H9 (cell line): ENCODE measurements at regions not wholly inside any gene's neighbourhood (a gene's known extent, or its start where the extent isn't known, plus 50 kb on each side); places are given as distances from the start of the nearest gene placed in this dataset.

ENCODE experiments used
- DNase-seq: peaks from one replicate; pipeline ENCODE4 v3.0.0-alpha.2; 2017
- H2AFZ ChIP-seq: one replicate; pipeline ENCODE4 v1.6.1; 2013; ENCODE audit warnings: mild to moderate bottlenecking, low read length, control low read depth, moderate library complexity
- H2AK5ac ChIP-seq: 2 replicates; pipeline ENCODE4 v1.6.1; 2013; ENCODE audit warnings: low read length, control low read depth, mixed read lengths; ENCODE audit not compliant: insufficient read length
- H2BK120ac ChIP-seq: one replicate; pipeline ENCODE4 v1.6.1; 2013; ENCODE audit warnings: low read depth, mild to moderate bottlenecking, low read length, control low read depth, inconsistent platforms; ENCODE audit not compliant: poor library complexity, severe bottlenecking
- H2BK12ac ChIP-seq: 2 replicates; pipeline ENCODE4 v1.6.1; 2013; ENCODE audit warnings: low read length, control low read depth, mixed read lengths, low read depth; ENCODE audit not compliant: insufficient read length
- H2BK15ac ChIP-seq: 2 replicates; pipeline ENCODE4 v1.6.1; 2013; ENCODE audit warnings: low read depth, low read length, control low read depth
- H2BK20ac ChIP-seq: one replicate; pipeline ENCODE4 v1.6.1; 2013; ENCODE audit warnings: low read depth, mild to moderate bottlenecking, low read length, control low read depth, inconsistent platforms; ENCODE audit not compliant: poor library complexity, severe bottlenecking
- H2BK5ac ChIP-seq: 2 replicates; pipeline ENCODE4 v1.6.1; 2013; ENCODE audit warnings: low read length, control low read depth, mixed read lengths; ENCODE audit not compliant: insufficient read length
- H3K14ac ChIP-seq: 2 replicates; pipeline ENCODE4 v1.6.1; 2013; ENCODE audit warnings: low read length, control low read depth; ENCODE audit not compliant: insufficient read depth
- H3K18ac ChIP-seq: 2 replicates; pipeline ENCODE4 v1.6.1; 2013; ENCODE audit warnings: low read depth, mild to moderate bottlenecking, mixed read lengths, low read length, control low read depth; ENCODE audit not compliant: insufficient read length
- H3K23ac ChIP-seq: 2 replicates; pipeline ENCODE4 v1.6.1; 2013; ENCODE audit warnings: low read length, control low read depth, mixed read lengths, low read depth; ENCODE audit not compliant: insufficient read length
- H3K23me2 ChIP-seq: 2 replicates; pipeline ENCODE4 v1.6.1; 2013; ENCODE audit warnings: low read depth, mild to moderate bottlenecking, mixed read lengths, low read length, control low read depth; ENCODE audit not compliant: insufficient read length, poor library complexity, severe bottlenecking
- H3K27ac ChIP-seq: 2 replicates; pipeline ENCODE4 v1.5.1; 2013; ENCODE audit warnings: low read length, control low read depth, mixed read lengths, low read depth; ENCODE audit not compliant: insufficient read length
- H3K27me3 ChIP-seq: 2 replicates; pipeline ENCODE4 v1.6.1; 2013; ENCODE audit warnings: low read length, control low read depth, inconsistent platforms; ENCODE audit not compliant: insufficient read depth
- H3K4ac ChIP-seq: 2 replicates; pipeline ENCODE4 v1.6.1; 2013; ENCODE audit warnings: low read depth, mild to moderate bottlenecking, control low read depth, inconsistent platforms, low read length, moderate library complexity
- H3K4me1 ChIP-seq: 2 replicates; pipeline ENCODE4 v1.6.1; 2013; ENCODE audit warnings: low read length, control low read depth, inconsistent platforms; ENCODE audit not compliant: insufficient read depth
- H3K4me2 ChIP-seq: 2 replicates; pipeline ENCODE4 v1.6.1; 2013; ENCODE audit warnings: low read length, control low read depth, mixed read lengths; ENCODE audit not compliant: insufficient read length, insufficient read depth
- H3K56ac ChIP-seq: 2 replicates; pipeline ENCODE4 v1.6.1; 2013; ENCODE audit warnings: low read depth, mild to moderate bottlenecking, mixed read lengths, low read length, control low read depth; ENCODE audit not compliant: insufficient read length
- H3K79me1 ChIP-seq: 2 replicates; pipeline ENCODE4 v1.6.1; 2013; ENCODE audit warnings: low read depth, mild to moderate bottlenecking, moderate library complexity, low read length, control low read depth, inconsistent platforms; ENCODE audit not compliant: insufficient read depth, poor library complexity, severe bottlenecking
- H3K79me2 ChIP-seq: 2 replicates; pipeline ENCODE4 v1.6.1; 2013; ENCODE audit warnings: low read length, control low read depth, inconsistent platforms; ENCODE audit not compliant: insufficient read depth
- H3K9ac ChIP-seq: 2 replicates; pipeline ENCODE4 v1.6.1; 2013; ENCODE audit warnings: low read length, control low read depth, mixed read lengths; ENCODE audit not compliant: insufficient read length; ENCODE audit errors: extremely low read depth
- H3K9me3 ChIP-seq: one replicate; pipeline ENCODE4 v1.6.1; 2013; ENCODE audit warnings: low read depth, low read length, inconsistent platforms; ENCODE audit not compliant: control insufficient read depth
- H3T11ph ChIP-seq: one replicate; pipeline ENCODE4 v1.6.1; 2013; ENCODE audit warnings: mild to moderate bottlenecking, low read length, control low read depth, inconsistent platforms
- H4K20me1 ChIP-seq: one replicate; pipeline ENCODE4 v1.6.1; 2013; ENCODE audit not compliant: control insufficient read depth, insufficient read length, insufficient read depth
- H4K5ac ChIP-seq: 2 replicates; pipeline ENCODE4 v1.6.1; 2013; ENCODE audit warnings: low read depth, mild to moderate bottlenecking, mixed read lengths, low read length, control low read depth; ENCODE audit not compliant: insufficient read length
- H4K8ac ChIP-seq: replicated peaks from 2 replicates; pipeline ENCODE4 v1.6.1; 2013; ENCODE audit warnings: low read length, control low read depth, mixed read lengths, low read depth; ENCODE audit not compliant: insufficient read length
- H4K91ac ChIP-seq: 2 replicates; pipeline ENCODE4 v1.6.1; 2013; ENCODE audit warnings: low read depth, mild to moderate bottlenecking, moderate library complexity, mixed read lengths, low read length, control low read depth; ENCODE audit not compliant: insufficient read length
- H3K27ac Mint-ChIP-seq, 3 experiments: 2 replicates in 2 of 3; 3 replicates in 1 of 3; pipeline ENCODE4 v1.8.0; 2020 to 2021; ENCODE audit warnings: mixed read lengths in 3 of 3, mild to moderate bottlenecking in 1 of 3, moderate library complexity in 1 of 3
- H3K27me3 Mint-ChIP-seq: 2 replicates; pipeline ENCODE4 v1.8.0; 2021; ENCODE audit warnings: low read depth, mild to moderate bottlenecking, moderate library complexity, mixed read lengths
- H3K36me3 Mint-ChIP-seq, 3 experiments: 2 replicates in 2 of 3; 3 replicates in 1 of 3; pipeline ENCODE4 v1.8.0; 2020 to 2021; ENCODE audit warnings: low read depth in 3 of 3, mixed read lengths in 3 of 3; ENCODE audit not compliant: insufficient read depth in 1 of 3
- H3K4me1 Mint-ChIP-seq, 2 experiments: 2 replicates each; pipeline ENCODE4 v1.8.0; 2020; ENCODE audit warnings: mixed read lengths in 2 of 2
- H3K4me3 Mint-ChIP-seq, 2 experiments: 2 replicates in 1 of 2; 3 replicates in 1 of 2; pipeline ENCODE4 v1.8.0; 2020 to 2021; ENCODE audit warnings: mild to moderate bottlenecking in 2 of 2, mixed read lengths in 2 of 2, moderate library complexity in 1 of 2
- H3K9me3 Mint-ChIP-seq, 2 experiments: 2 replicates in 1 of 2; 3 replicates in 1 of 2; pipeline ENCODE4 v1.8.0; 2020; ENCODE audit warnings: mild to moderate bottlenecking in 2 of 2, mixed read lengths in 2 of 2, moderate library complexity in 1 of 2
- WGBS: extraction: QIAGEN DNeasy Blood & Tissue Kit; methylation state at CpG from one replicate; pipeline ENCODE4 v1.1.7; 2013; ENCODE audit warnings: missing lambda C conversion rate, low lambda C conversion rate, mixed read lengths; ENCODE audit not compliant: insufficient read length; ENCODE audit errors: extremely low coverage; 5-methylcytosine and 5-hydroxymethylcytosine counted together
- TF ChIP-seq, protein P1 (sequence below): fragments of 200-600 bp; sonication (generic); conservative IDR thresholded peaks from 3 replicates; pipeline ENCODE4 v1.8.0; 2021; ENCODE audit warnings: antibody characterized with exemption, mild to moderate bottlenecking

DNA sequence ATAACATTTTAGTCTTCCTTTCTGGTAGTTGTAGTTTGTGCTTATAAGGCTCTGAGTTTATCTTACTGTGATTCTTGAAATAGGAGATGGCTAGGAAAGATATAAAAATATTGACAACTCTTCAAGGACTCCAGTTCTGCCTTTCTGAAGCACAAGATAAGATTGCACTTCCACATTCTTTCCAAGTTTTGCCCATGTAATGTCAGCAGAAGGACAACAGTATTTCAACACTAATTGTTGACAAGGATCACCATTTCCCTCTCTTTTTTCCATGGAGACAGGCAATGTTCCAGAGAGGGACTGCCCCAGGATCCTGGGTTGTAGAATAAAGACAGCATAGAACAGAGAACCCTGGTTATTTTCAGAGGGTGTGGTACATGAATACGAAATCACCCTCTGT is 279.1 kb upstream of the CNTNAP5 start:
- H2AK5ac ChIP-seq = no peak overlapping the region
- H3K9ac ChIP-seq = no peak overlapping the region
- H3K4me1 ChIP-seq = no peaks in the 10 kb centered on the region
- H3K36me3 Mint-ChIP-seq = no peaks in the 10 kb centered on the region
- H3K4me3 Mint-ChIP-seq = no peak overlapping the region
- no peaks in the 10 kb centered on the region for H3K23me2 ChIP-seq
- TF ChIP-seq, protein P1, sequence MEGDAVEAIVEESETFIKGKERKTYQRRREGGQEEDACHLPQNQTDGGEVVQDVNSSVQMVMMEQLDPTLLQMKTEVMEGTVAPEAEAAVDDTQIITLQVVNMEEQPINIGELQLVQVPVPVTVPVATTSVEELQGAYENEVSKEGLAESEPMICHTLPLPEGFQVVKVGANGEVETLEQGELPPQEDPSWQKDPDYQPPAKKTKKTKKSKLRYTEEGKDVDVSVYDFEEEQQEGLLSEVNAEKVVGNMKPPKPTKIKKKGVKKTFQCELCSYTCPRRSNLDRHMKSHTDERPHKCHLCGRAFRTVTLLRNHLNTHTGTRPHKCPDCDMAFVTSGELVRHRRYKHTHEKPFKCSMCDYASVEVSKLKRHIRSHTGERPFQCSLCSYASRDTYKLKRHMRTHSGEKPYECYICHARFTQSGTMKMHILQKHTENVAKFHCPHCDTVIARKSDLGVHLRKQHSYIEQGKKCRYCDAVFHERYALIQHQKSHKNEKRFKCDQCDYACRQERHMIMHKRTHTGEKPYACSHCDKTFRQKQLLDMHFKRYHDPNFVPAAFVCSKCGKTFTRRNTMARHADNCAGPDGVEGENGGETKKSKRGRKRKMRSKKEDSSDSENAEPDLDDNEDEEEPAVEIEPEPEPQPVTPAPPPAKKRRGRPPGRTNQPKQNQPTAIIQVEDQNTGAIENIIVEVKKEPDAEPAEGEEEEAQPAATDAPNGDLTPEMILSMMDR = no peak
- peak overlapping the region in 1 of 3 experiments; percentile 61; a peak in 1 of 7 replicates for H3K27ac Mint-ChIP-seq
- H3K9me3 ChIP-seq = no peaks in the 10 kb centered on the region
- no peaks in the 10 kb centered on the region for H3K79me2 ChIP-seq
- H4K20me1 ChIP-seq = no peaks in the 10 kb centered on the region
- H3K79me1 ChIP-seq = no peaks in the 10 kb centered on the region
- no peak overlapping the region for H2BK5ac ChIP-seq
- H4K8ac ChIP-seq = no peak overlapping the region
- no peak overlapping the region for H2BK12ac ChIP-seq
- H4K5ac ChIP-seq = no peak overlapping the region
- no peaks in the 10 kb centered on the region for H3K4me1 Mint-ChIP-seq
- H3K56ac ChIP-seq = no peak overlapping the region
- no peak overlapping the region for H3K23ac ChIP-seq
- no peak overlapping the region for H2BK120ac ChIP-seq
- H2BK15ac ChIP-seq = no peak overlapping the region
- no peak overlapping the region for H2AFZ ChIP-seq
- WGBS = no CpG with 5 or more reads among the region's 1 CpG
- no peak overlapping the region for H3K14ac ChIP-seq
- no peak for DNase-seq
- H2BK20ac ChIP-seq = no peak overlapping the region
- no peak overlapping the region for H3K18ac ChIP-seq
- no peak overlapping the region for H3T11ph ChIP-seq
- H3K4ac ChIP-seq = no peak overlapping the region
- no peaks in the 10 kb centered on the region for H3K9me3 Mint-ChIP-seq
- H4K91ac ChIP-seq = no peak overlapping the region
- H3K27me3 Mint-ChIP-seq = no peaks in the 10 kb centered on the region
- H3K27me3 ChIP-seq = no peaks in the 10 kb centered on the region
- H3K27ac ChIP-seq = no peak overlapping the region
- no peak overlapping the region for H3K4me2 ChIP-seq
